SK-N-SH treated with all-trans-retinoic acid at 6 μM for 48 hours (cell line): ENCODE measurements at regions not wholly inside any gene's neighbourhood (a gene's known extent, or its start where the extent isn't known, plus 50 kb on each side); places are given as distances from the start of the nearest gene placed in this dataset.

Experiments used
- ATAC-seq: fragments of 200-7000 bp; cut with Tn5 transposase; 3 replicates; pipeline ENCODE4 v1.9.1; 2020; ENCODE audit warnings: mild to moderate bottlenecking, moderate library complexity
- ARNTL ChIP-seq: fragments of 450-650 bp; formaldehyde crosslinking; IDR thresholded peaks from 2 replicates; pipeline ENCODE4 v1.5.0; 2020; ENCODE audit warnings: low read depth, mild to moderate bottlenecking, moderate library complexity, borderline replicate concordance
- BACH2 ChIP-seq: fragments of 250-450 bp; sonication (Bioruptor Pico); IDR thresholded peaks from 2 replicates; pipeline ENCODE4 v1.9.0; 2021; ENCODE audit warnings: mild to moderate bottlenecking, borderline replicate concordance
- CREB5 ChIP-seq: fragments of 250-450 bp; sonication (Bioruptor Pico); IDR thresholded peaks from 2 replicates; pipeline ENCODE4 v1.5.1; 2020; ENCODE audit warnings: low read depth, mild to moderate bottlenecking, moderate library complexity
- CSDC2 ChIP-seq: fragments of 250-450 bp; sonication (Bioruptor Pico); IDR thresholded peaks from 2 replicates; pipeline ENCODE4 v1.5.0; 2020; ENCODE audit warnings: mild to moderate bottlenecking, moderate library complexity
- CSRNP3 ChIP-seq: fragments of 250-450 bp; sonication (Bioruptor Pico); IDR thresholded peaks from 2 replicates; pipeline ENCODE4 v1.5.1; 2021; ENCODE audit warnings: mild to moderate bottlenecking, moderate library complexity
- GLIS3 ChIP-seq: fragments of 250-450 bp; sonication (Bioruptor Pico); IDR thresholded peaks from 2 replicates; pipeline ENCODE4 v1.5.0; 2020; ENCODE audit warnings: mild to moderate bottlenecking, moderate library complexity
- ISL1 ChIP-seq: fragments of 250-450 bp; sonication (Bioruptor Pico); IDR thresholded peaks from 2 replicates; pipeline ENCODE4 v2.1.2; 2022; ENCODE audit warnings: mild to moderate bottlenecking, moderate library complexity
- OSR1 ChIP-seq: fragments of 250-450 bp; sonication (Bioruptor Pico); IDR thresholded peaks from 2 replicates; pipeline ENCODE4 v1.8.0; 2022; ENCODE audit warnings: moderate library complexity, mild to moderate bottlenecking, inconsistent platforms
- PATZ1 ChIP-seq: fragments of 250-450 bp; sonication (Bioruptor Pico); IDR thresholded peaks from 2 replicates; pipeline ENCODE4 v1.8.0; 2020; ENCODE audit warnings: mild to moderate bottlenecking, moderate library complexity, borderline replicate concordance
- POU6F1 ChIP-seq: fragments of 250-450 bp; sonication (Bioruptor Pico); IDR thresholded peaks from 2 replicates; pipeline ENCODE4 v1.8.0; 2021; ENCODE audit warnings: low read depth, mild to moderate bottlenecking, moderate library complexity, borderline replicate concordance
- PPARA ChIP-seq: fragments of 250-450 bp; sonication (Bioruptor Pico); IDR thresholded peaks from 2 replicates; pipeline ENCODE4 v1.5.0; 2020; ENCODE audit warnings: mild to moderate bottlenecking, borderline replicate concordance
- SNAI2 ChIP-seq: fragments of 250-450 bp; sonication (Bioruptor Pico); IDR thresholded peaks from 2 replicates; pipeline ENCODE4 v1.5.0; 2020; ENCODE audit warnings: mild to moderate bottlenecking, moderate library complexity
- TCF4 ChIP-seq: fragments of 250-450 bp; sonication (Bioruptor Pico); IDR thresholded peaks from 2 replicates; pipeline ENCODE4 v1.8.0; 2021; ENCODE audit warnings: mild to moderate bottlenecking, moderate library complexity, borderline replicate concordance
- TOX ChIP-seq: fragments of 250-450 bp; sonication (Bioruptor Pico); IDR thresholded peaks from 2 replicates; pipeline ENCODE4 v1.8.0; 2021; ENCODE audit warnings: mild to moderate bottlenecking, moderate library complexity, borderline replicate concordance
- TSHZ2 ChIP-seq: fragments of 250-450 bp; sonication (Bioruptor Pico); IDR thresholded peaks from 2 replicates; pipeline ENCODE4 v1.5.0; 2020; ENCODE audit warnings: mild to moderate bottlenecking, moderate library complexity
- ZC3H10 ChIP-seq: fragments of 250-450 bp; sonication (Bioruptor Pico); IDR thresholded peaks from 2 replicates; pipeline ENCODE4 v1.5.1; 2021; ENCODE audit warnings: mild to moderate bottlenecking, moderate library complexity
- ZFP30 ChIP-seq: fragments of 450-650 bp; formaldehyde crosslinking; IDR thresholded peaks from 2 replicates; pipeline ENCODE4 v1.5.0; 2022; ENCODE audit warnings: mild to moderate bottlenecking, moderate library complexity
- ZNF565 ChIP-seq: fragments of 450-650 bp; formaldehyde crosslinking; conservative IDR thresholded peaks from 2 replicates; pipeline ENCODE4 v1.5.0; 2020; ENCODE audit warnings: low read depth, mild to moderate bottlenecking, moderate library complexity
- ZNF8 ChIP-seq: fragments of 450-650 bp; formaldehyde crosslinking; IDR thresholded peaks from 2 replicates; pipeline ENCODE4 v1.5.0; 2020; ENCODE audit warnings: mild to moderate bottlenecking, moderate library complexity

- no peak for TF ChIP-seq BACH2
- no peak for TF ChIP-seq ZC3H10 (CRISPR knock-in tag)
- TF ChIP-seq TOX, result no peak
- no peak for TF ChIP-seq OSR1
- TF ChIP-seq ZNF565 (CRISPR knock-in tag), result no peak
- no peak for TF ChIP-seq CREB5 (CRISPR knock-in tag)
- TF ChIP-seq SNAI2 (CRISPR knock-in tag), result no peak
- TF ChIP-seq ZNF8, result no peak
- TF ChIP-seq PPARA (CRISPR knock-in tag), result no peak
- TF ChIP-seq ISL1 (CRISPR knock-in tag), result no peak
- no peak for TF ChIP-seq TSHZ2 (CRISPR knock-in tag)
- no peak for TF ChIP-seq CSDC2 (CRISPR knock-in tag)
- ATAC-seq, result no peak
These were observed 94.9 kb upstream of the PLPPR1 start for GRCh38 chr9:100933656-100934055.

- TF ChIP-seq CREB5 (CRISPR knock-in tag), result no peak
- no peak for TF ChIP-seq ZNF565 (CRISPR knock-in tag)
- no peak for TF ChIP-seq ZNF8
- no peak for TF ChIP-seq TSHZ2 (CRISPR knock-in tag)
- TF ChIP-seq ZC3H10 (CRISPR knock-in tag), result no peak
- TF ChIP-seq POU6F1 (CRISPR knock-in tag), result no peak
- TF ChIP-seq BACH2, result no peak
- TF ChIP-seq OSR1, result no peak
- no peak for TF ChIP-seq TCF4 (CRISPR knock-in tag)
- no peak for TF ChIP-seq PATZ1
- TF ChIP-seq ZFP30 (CRISPR knock-in tag), result no peak
- TF ChIP-seq GLIS3 (CRISPR knock-in tag), result no peak
- no peak for TF ChIP-seq TOX
- no peak for TF ChIP-seq CSRNP3 (CRISPR knock-in tag)
- TF ChIP-seq ARNTL (CRISPR knock-in tag), result no peak
- no peak for TF ChIP-seq PPARA (CRISPR knock-in tag)
- no peak for ATAC-seq
These were observed 91.1 kb upstream of the PLPPR1 start for GRCh38 chr9:100937382-100937781.
